ENCODE measurements at regions not wholly inside any gene's neighbourhood (a gene's known extent, or its start where the extent isn't known, plus 50 kb on each side); places are given as distances from the start of the nearest gene placed in this dataset.

GRCh38 chr21:31592516-31592915 lies 67.0 kb upstream of the SOD1 start:
- Histone ChIP-seq H3K4me3 (ENCODE audit: low read depth in 1 of 3, low read length in 3 of 3) (no peak overlapping the region), H3K4me1 (ENCODE audit: control insufficient read depth in 4 of 4, insufficient read depth in 4 of 4, low read length in 3 of 4) (peaks cover 0 to 6% (median 0%) of the 10 kb centered on the region in 4 donors), H3K9ac (ENCODE audit: low read depth in 1 of 2, low read length in 2 of 2) (no peak overlapping the region), H3K27me3 (ENCODE audit: control insufficient read depth in 4 of 4, insufficient read depth in 4 of 4, low read length in 3 of 4) (no peaks in the 10 kb centered on the region), H3K27ac (ENCODE audit: low read depth in 1 of 2, low read length in 2 of 2) (no peak overlapping the region), H3K9me3 (ENCODE audit: control insufficient read depth in 4 of 4, low read length in 3 of 4) (no peaks in the 10 kb centered on the region), H3K36me3 (ENCODE audit: control insufficient read depth in 4 of 4, insufficient read depth in 3 of 4, low read depth in 1 of 4, low read length in 3 of 4) (peaks cover 0 to 3% (median 0%) of the 10 kb centered on the region in 4 donors)
- no peak for TF ChIP-seq GABPA (IDR thresholded peaks at IDR 0.05 in 1 of 2, conservative IDR thresholded peaks at IDR 0.05 in 1 of 2)
- TF ChIP-seq RAD21 (IDR thresholded peaks at IDR 0.05), result no peak
- peak; percentile 27 to 52 for TF ChIP-seq RXRA (IDR thresholded peaks at IDR 0.05)
- TF ChIP-seq HNF4A (conservative IDR thresholded peaks at IDR 0.05), result peak; percentile 73 to 89
- TF ChIP-seq SP1 (IDR thresholded peaks at IDR 0.05), result peak; percentile 77
- TF ChIP-seq REST (IDR thresholded peaks at IDR 0.05), result no peak
- no peak for TF ChIP-seq ATF3 (IDR thresholded peaks at IDR 0.05)
- TF ChIP-seq NR2F2 (IDR thresholded peaks at IDR 0.05), result no peak
- no peak for TF ChIP-seq EGR1 (IDR thresholded peaks at IDR 0.05; ENCODE audit: low read depth in 2 of 2)
- peak; percentile 54 for TF ChIP-seq HNF4G (IDR thresholded peaks at IDR 0.05)
- TF ChIP-seq TAF1 (conservative IDR thresholded peaks at IDR 0.05), result no peak
- WGBS, result 55% methylated on average over 3 of the region's 3 CpGs
- no peak for DNase-seq (ENCODE audit: low spot score)

GRCh38 chr21:31589820-31590219 lies 69.7 kb upstream of the SOD1 start:
- no peaks in the 10 kb centered on the region for H3K36me3 ChIP-seq (ENCODE audit: control insufficient read depth in 4 of 4, insufficient read depth in 3 of 4, low read depth in 1 of 4, low read length in 3 of 4)
- peaks cover 0 to 6% (median 0%) of the 10 kb centered on the region in 4 donors for H3K4me1 ChIP-seq (ENCODE audit: control insufficient read depth in 4 of 4, insufficient read depth in 4 of 4, low read length in 3 of 4)
- H3K9me3 ChIP-seq (ENCODE audit: control insufficient read depth in 4 of 4, low read length in 3 of 4), result no peaks in the 10 kb centered on the region
- H3K9ac ChIP-seq (ENCODE audit: low read depth in 1 of 2, low read length in 2 of 2), result no peak overlapping the region
- no peak for TF ChIP-seq CTCF (IDR thresholded peaks at IDR 0.05; ENCODE audit: low read depth, low read length, missing input control)
- TF ChIP-seq HNF4A (conservative IDR thresholded peaks at IDR 0.05), result no peak
- H3K27me3 ChIP-seq (ENCODE audit: control insufficient read depth in 4 of 4, insufficient read depth in 4 of 4, low read length in 3 of 4), result no peaks in the 10 kb centered on the region
- 90% methylated on average over 3 of the region's 3 CpGs for WGBS
- no peak for DNase-seq (ENCODE audit: low spot score)
- H3K27ac ChIP-seq (ENCODE audit: low read depth in 1 of 2, low read length in 2 of 2), result no peak overlapping the region
- H3K4me3 ChIP-seq (ENCODE audit: low read depth in 1 of 3, low read length in 3 of 3), result no peak overlapping the region

GRCh38 chr21:31586118-31586517 lies 73.4 kb upstream of the SOD1 start:
- Histone ChIP-seq H3K36me3 (ENCODE audit: control insufficient read depth in 4 of 4, insufficient read depth in 3 of 4, low read depth in 1 of 4, low read length in 3 of 4) (no peaks in the 10 kb centered on the region), H3K27ac (ENCODE audit: low read depth in 1 of 2, low read length in 2 of 2) (no peak overlapping the region), H3K4me3 (ENCODE audit: low read depth in 1 of 3, low read length in 3 of 3) (no peak overlapping the region), H3K9ac (ENCODE audit: low read depth in 1 of 2, low read length in 2 of 2) (no peak overlapping the region), H3K27me3 (ENCODE audit: control insufficient read depth in 4 of 4, insufficient read depth in 4 of 4, low read length in 3 of 4) (no peaks in the 10 kb centered on the region), H3K9me3 (ENCODE audit: control insufficient read depth in 4 of 4, low read length in 3 of 4) (no peaks in the 10 kb centered on the region), H3K4me1 (ENCODE audit: control insufficient read depth in 4 of 4, insufficient read depth in 4 of 4, low read length in 3 of 4) (no peaks in the 10 kb centered on the region)
- DNase-seq (ENCODE audit: low spot score), result no peak
- no peak for TF ChIP-seq GABPA (IDR thresholded peaks at IDR 0.05 in 1 of 2, conservative IDR thresholded peaks at IDR 0.05 in 1 of 2)
- no peak for TF ChIP-seq CTCF (IDR thresholded peaks at IDR 0.05; ENCODE audit: low read depth, low read length, missing input control)
- no peak for TF ChIP-seq ZBTB33 (IDR thresholded peaks at IDR 0.05)
- TF ChIP-seq REST (IDR thresholded peaks at IDR 0.05), result no peak
- 87% methylated on average over 6 of the region's 6 CpGs for WGBS

Measured in liver (tissue), 8 donors.